CD1c-positive myeloid dendritic cell (primary cell): ENCODE measurements at regions not wholly inside any gene's neighbourhood (a gene's known extent, or its start where the extent isn't known, plus 50 kb on each side); places are given as distances from the start of the nearest gene placed in this dataset.
"Not testable (repeated sequence)": the region's sequence is repeated elsewhere in the genome, so short reads cannot be mapped to it uniquely, and the experiment has no call there.

Experiments
- DNase-seq: peaks from one replicate; pipeline ENCODE4 v3.0.0-alpha.2; 2016; ENCODE audit errors: extremely low spot score

DNA sequence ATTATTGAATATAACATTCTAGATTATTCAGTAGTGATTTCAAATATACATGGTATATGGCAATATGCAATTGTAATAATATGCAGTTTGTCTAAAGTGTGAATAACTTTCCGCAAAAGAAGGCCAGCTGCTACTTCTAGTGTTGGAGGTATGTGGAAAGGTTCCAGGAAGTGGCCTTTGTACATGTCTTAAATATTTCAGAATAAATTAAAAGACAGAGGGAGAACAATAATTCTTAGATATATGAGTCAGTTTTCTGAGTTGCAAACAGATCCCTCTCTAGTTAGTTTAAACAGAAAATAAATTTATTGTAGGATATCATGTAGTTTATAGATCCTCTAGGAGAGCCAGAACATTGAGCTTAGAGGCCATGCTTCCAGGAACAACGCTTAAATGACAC lies 210.8 kb upstream of the ELL2 start:
- DNase-seq = no peak

DNA sequence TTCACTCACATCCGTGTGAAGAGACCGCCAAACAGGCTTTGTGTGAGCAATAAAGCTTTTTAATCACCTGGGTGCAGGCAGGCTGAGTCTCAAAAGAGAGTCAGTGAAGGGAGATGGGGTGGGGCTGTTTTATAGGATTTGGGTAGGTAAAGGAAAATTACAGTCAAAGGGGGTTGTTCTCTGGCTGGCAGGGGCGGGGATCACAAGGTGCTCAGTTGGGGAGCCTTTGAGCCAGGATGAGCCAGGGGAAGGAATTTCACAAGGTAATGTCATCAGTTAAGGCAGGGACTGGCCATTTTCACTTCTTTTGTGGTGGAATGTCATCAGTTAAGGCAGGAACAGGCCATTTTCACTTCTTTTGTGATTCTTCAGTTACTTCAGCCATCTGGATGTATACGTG lies 210.3 kb upstream of the ELL2 start:
- not testable (repeated sequence) for DNase-seq

GRCh38 chr5:96170481-96171125 lies 209.0 kb upstream of the ELL2 start:
- DNase-seq = not testable (repeated sequence)

DNA sequence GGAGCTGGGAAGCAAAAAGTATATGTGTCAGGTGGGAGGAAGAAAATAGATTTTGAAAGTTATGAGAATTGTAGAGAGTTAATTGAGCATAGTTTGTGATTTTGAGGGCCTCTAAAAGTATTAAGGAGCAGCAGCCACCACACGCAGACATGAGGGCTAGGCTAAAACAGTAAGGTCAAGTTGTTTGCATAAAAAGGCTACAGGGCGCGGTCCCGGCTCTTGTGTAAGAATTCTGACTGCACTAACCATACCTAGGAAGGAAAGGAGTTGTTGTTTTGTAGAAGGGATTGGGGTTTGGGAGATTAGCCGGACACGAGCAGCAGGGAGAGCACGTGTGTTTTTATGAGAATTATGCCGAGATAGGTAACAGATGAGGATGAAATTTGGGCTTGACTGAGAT lies 207.2 kb upstream of the ELL2 start:
- DNase-seq = not testable (repeated sequence)

- no peak for DNase-seq
Measured at GRCh38 chr5:96159043-96159442, 197.4 kb upstream of the ELL2 start.

DNA sequence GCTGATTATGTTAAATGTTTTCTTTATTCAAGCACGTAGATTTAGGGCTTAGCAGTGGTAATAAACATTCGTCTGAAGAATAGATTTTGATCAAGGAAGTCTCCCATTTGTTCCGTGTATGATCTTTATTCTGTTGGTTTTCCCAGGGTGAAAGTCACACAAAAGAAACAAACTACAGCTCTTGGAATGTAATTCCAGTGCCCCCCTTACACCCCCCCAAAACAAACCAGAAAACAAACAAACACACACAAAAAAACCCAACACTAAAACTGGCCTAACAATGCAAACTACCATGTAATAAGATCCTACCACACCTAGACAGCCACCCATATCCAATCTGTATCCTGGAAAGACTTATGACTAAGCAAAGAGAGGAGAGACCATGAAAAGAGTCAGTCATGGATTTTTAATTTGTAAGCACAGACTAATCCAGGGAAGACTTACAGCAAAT lies 196.2 kb upstream of the ELL2 start:
- no peak for DNase-seq

GRCh38 chr5:96157077-96157780 lies 195.6 kb upstream of the ELL2 start:
- DNase-seq = no peak

GRCh38 chr5:96155147-96155546 lies 193.5 kb upstream of the ELL2 start:
- DNase-seq = no peak

GRCh38 chr5:96151891-96152290 lies 190.2 kb upstream of the ELL2 start:
- DNase-seq = peak; percentile 39

- no peak for DNase-seq
Measured at GRCh38 chr5:96150007-96150406, 188.4 kb upstream of the ELL2 start.

DNA sequence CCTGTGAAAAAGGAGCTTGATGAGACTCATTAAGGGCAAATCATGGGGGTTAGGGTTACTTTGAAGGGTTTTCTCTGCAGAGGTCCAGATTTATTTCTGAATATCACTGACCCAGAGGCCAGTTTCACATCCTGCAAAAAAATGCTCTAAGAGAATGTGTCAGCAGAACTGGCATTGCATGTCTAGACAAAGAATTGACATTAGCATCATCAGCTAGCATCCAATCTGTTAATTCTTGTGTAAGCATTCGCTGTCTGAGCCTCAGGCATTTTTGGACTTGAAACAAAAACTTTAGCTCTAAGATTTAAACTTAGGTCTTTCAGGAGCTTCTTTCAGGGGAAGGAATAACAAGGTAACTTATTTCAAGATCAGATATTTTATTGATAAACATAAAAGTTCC lies 187.9 kb upstream of the ELL2 start:
- DNase-seq = peak; percentile 31

- no peak for DNase-seq
Measured at GRCh38 chr5:96149021-96149420, 187.4 kb upstream of the ELL2 start.

GRCh38 chr5:96148376-96148775 lies 186.7 kb upstream of the ELL2 start:
- DNase-seq = no peak

GRCh38 chr5:96147866-96148265 lies 186.2 kb upstream of the ELL2 start:
- no peak for DNase-seq

DNA sequence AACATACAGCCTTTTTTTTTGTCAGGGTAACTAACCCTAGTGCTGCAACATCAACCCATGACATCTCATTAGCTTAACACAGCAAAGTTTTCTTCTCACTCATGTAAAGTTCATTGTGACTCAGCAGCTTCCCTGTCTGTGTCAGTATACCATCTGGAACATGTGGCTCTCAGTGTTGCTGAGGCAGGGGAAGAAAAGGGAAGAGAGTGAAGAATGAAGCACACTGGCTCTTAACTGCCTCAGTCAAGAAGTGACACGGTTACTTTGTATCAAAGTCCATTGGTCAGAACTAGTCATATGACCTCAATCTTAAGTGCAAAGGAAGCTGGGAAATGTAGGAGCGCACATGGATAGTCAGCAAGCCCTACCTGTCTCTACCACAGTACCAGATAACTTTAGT lies 185.0 kb upstream of the ELL2 start:
- peak; percentile 72 for DNase-seq

- DNase-seq = no peak
Measured at GRCh38 chr5:96144289-96144688, 182.6 kb upstream of the ELL2 start.

DNA sequence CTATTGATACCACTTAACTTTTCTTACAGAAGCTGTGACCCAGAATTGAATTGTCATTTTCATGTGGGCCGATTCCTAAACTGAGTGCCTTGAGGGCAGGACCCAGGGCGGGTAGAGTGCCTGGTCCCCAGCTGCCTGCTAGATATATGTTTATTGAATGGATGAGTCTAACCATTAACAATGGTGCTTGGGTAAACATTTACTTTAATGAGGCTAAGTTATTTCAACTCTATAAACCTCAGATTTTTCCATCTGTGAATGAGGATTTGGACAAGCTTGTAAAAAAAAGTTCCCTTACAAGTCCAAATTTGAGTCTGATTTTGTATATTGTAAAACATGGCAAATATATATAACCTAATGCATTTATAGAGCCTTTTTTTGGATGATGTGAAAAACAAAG lies 181.8 kb upstream of the ELL2 start:
- no peak for DNase-seq

DNA sequence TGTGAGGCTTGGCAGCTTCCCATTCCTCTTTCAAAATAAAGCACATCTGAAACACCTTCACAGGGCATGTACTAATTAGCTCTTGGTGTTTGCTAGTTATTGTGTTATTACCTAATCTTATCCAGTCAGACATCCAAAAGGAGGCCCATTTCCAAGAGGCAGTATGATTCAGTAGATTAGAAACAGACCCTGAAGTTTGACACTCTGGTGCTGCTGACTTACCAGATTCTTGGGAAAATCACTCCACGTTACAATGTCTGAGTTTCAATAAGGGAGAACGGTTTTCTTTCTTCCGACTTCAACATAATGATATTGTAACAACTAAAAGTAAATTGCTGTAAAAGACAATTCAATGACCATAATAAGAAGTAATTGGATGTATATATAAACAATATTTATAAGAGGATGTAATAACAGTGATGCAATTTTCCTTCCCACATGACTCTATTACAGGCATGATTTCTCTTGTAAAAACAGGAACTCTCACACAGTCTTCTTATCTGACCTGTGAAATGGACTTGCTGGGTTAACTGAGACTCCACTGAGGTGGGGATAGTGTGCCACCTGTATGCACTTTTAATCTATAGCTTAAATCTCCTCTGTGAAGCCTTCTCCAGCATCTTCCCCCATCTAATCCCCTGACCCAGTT lies 181.3 kb upstream of the ELL2 start:
- DNase-seq = peak; percentile 48

- no peak for DNase-seq
Measured at GRCh38 chr5:96142184-96142781, 180.6 kb upstream of the ELL2 start.

DNA sequence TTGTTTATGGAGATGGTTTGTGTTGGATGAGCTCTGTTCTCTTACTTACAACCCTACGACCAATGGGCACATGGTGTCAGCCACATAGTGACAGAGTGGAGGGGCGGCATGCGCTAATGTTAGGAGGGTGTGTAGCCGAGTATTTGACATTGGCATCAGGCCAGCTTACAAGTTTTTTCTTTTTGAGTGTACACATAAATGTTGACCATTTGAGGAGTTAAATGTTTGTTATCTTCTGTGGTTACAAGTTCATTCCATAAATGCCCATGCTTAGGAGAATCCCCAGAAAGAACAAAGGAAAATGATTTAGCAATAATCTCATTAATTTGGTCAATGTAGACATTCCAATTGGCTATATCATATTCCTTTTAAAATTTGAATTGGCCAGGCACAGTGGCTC lies 180.1 kb upstream of the ELL2 start:
- DNase-seq = no peak

DNA sequence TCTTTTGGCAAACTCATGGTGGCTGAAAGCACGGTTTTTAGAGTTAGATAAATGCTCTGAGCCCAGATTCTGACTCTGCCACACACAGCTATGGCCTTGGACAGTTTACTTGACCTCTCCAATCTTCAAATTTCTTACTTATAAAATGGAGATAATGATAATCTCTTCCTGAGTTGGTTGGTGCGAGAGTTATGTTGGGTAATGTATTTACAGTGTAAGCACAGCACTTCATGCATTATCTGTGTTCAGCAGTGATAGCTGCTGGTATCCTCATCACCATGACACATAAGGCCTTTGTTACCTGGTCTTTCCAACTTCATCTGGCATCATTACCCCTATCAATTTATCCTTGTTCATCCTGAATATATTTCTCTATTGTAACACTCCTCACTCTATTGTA lies 178.8 kb upstream of the ELL2 start:
- DNase-seq = no peak

GRCh38 chr5:96140084-96140483 lies 178.4 kb upstream of the ELL2 start:
- no peak for DNase-seq

GRCh38 chr5:96134886-96135285 lies 173.2 kb upstream of the ELL2 start:
- no peak for DNase-seq
